ENCODE measurements at regions not wholly inside any gene's neighbourhood (a gene's known extent, or its start where the extent isn't known, plus 50 kb on each side); places are given as distances from the start of the nearest gene placed in this dataset.

DNA sequence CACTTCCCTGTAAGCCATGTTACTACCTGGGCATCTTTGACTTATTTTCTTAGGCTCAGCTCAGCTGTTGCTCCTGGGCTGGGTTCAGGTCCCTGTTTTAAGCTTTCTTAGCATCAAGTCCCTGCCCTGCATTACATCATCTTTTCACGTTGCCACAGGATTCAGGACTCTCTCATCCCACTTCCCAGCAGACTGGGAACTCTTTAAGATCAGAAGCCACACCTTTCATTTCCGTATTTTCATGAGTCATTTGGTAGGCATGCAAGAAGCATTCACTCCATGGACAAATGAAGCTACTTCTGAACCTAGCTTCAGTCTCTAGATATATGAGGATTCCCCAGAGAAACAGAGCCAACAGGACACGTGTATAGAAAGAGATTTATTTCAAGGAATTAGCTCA lies 726.8 kb downstream of the VRK1 start:
- TF ChIP-seq, protein P1, sequence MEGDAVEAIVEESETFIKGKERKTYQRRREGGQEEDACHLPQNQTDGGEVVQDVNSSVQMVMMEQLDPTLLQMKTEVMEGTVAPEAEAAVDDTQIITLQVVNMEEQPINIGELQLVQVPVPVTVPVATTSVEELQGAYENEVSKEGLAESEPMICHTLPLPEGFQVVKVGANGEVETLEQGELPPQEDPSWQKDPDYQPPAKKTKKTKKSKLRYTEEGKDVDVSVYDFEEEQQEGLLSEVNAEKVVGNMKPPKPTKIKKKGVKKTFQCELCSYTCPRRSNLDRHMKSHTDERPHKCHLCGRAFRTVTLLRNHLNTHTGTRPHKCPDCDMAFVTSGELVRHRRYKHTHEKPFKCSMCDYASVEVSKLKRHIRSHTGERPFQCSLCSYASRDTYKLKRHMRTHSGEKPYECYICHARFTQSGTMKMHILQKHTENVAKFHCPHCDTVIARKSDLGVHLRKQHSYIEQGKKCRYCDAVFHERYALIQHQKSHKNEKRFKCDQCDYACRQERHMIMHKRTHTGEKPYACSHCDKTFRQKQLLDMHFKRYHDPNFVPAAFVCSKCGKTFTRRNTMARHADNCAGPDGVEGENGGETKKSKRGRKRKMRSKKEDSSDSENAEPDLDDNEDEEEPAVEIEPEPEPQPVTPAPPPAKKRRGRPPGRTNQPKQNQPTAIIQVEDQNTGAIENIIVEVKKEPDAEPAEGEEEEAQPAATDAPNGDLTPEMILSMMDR (conservative IDR thresholded peaks at IDR 0.05 in 1 of 2, IDR thresholded peaks at IDR 0.05 in 1 of 2; ENCODE audit: extremely low read depth in 1 of 2, insufficient read depth in 1 of 2, low read depth in 1 of 2, low read length in 2 of 2) = no peak
- TF ChIP-seq EZH2 (IDR thresholded peaks at IDR 0.05; ENCODE audit: borderline replicate concordance, low read length) = no peak

Data from mammary epithelial cell (primary cell).